Upper lobe of right lung (tissue), 1 donor: ENCODE measurements at regions not wholly inside any gene's neighbourhood (a gene's known extent, or its start where the extent isn't known, plus 50 kb on each side); places are given as distances from the start of the nearest gene placed in this dataset.

Experiments used
- ATAC-seq: fragments of 200-7000 bp; cut with Tn5 transposase; one replicate; pipeline ENCODE4 v1.9.1; 2020; ENCODE audit warnings: mild to moderate bottlenecking, moderate library complexity
- DNase-seq: peaks from one replicate; pipeline ENCODE4 v3.0.0-alpha.2; 2020
- H3K27ac ChIP-seq: fragments of 200-600 bp; one replicate; pipeline ENCODE4 v1.8.0; 2022
- H3K27me3 ChIP-seq: fragments of 200-600 bp; one replicate; pipeline ENCODE4 v1.8.0; 2022; ENCODE audit warnings: mild to moderate bottlenecking
- H3K36me3 ChIP-seq: fragments of 200-600 bp; one replicate; pipeline ENCODE4 v1.8.0; 2022
- H3K4me1 ChIP-seq: fragments of 200-600 bp; one replicate; pipeline ENCODE4 v1.8.0; 2022
- H3K4me3 ChIP-seq: fragments of 200-600 bp; one replicate; pipeline ENCODE4 v1.8.0; 2022; ENCODE audit warnings: mild to moderate bottlenecking
- H3K9me3 ChIP-seq: fragments of 200-600 bp; one replicate; pipeline ENCODE4 v1.8.0; 2022
- CTCF ChIP-seq: fragments of 200-600 bp; IDR thresholded peaks from one replicate; pipeline ENCODE4 v1.8.0; 2022; ENCODE audit warnings: antibody characterized with exemption
- intact Hi-C: fragments of 100-400 bp; cut with DNase I; formaldehyde crosslinking; loops from one replicate; pipeline ENCODE4 v1.11.0; 2022
- donor health status: DM: no; HTN: yes; CAD: no; lungs with severe emphysema.

GRCh38 chr12:24759155-24759554 is 189.7 kb downstream of the BCAT1 start:
- intact Hi-C loops: no loop called here
- H3K4me1 ChIP-seq: no peaks in the 10 kb centered on the region
- ATAC-seq (no peak), DNase-seq (no peak)
- TF ChIP-seq CTCF: no peak
- H3K27ac ChIP-seq: no peak overlapping the region
- H3K36me3 ChIP-seq: no peaks in the 10 kb centered on the region
- no peak overlapping the region for H3K4me3 ChIP-seq
- H3K27me3 ChIP-seq: no peaks in the 10 kb centered on the region
- H3K9me3 ChIP-seq: no peaks in the 10 kb centered on the region

- H3K9me3 ChIP-seq: no peaks in the 10 kb centered on the region
- intact Hi-C loops: no loop called here
- no peak for TF ChIP-seq CTCF
Measured at GRCh38 chr12:24756479-24757024, 192.3 kb downstream of the BCAT1 start.

GRCh38 chr12:24754690-24755638 is 193.9 kb downstream of the BCAT1 start:
- H3K27ac ChIP-seq: peak overlapping the region; percentile 49
- peak; percentile 91 for ATAC-seq

More at GRCh38 chr12:24756479-24757024, 192.3 kb downstream of the BCAT1 start:
- DNase-seq (no peak), ATAC-seq (no peak)
- no peak overlapping the region for H3K4me3 ChIP-seq
- H3K27ac ChIP-seq: no peak overlapping the region
- H3K36me3 ChIP-seq: no peaks in the 10 kb centered on the region
- no peaks in the 10 kb centered on the region for H3K4me1 ChIP-seq
- no peaks in the 10 kb centered on the region for H3K27me3 ChIP-seq

GRCh38 chr12:24752763-24753462 is 196.0 kb downstream of the BCAT1 start:
- intact Hi-C loops: no loop called here
- H3K36me3 ChIP-seq: no peaks in the 10 kb centered on the region
- H3K4me3 ChIP-seq: no peak overlapping the region
- DNase-seq: no peak
- no peaks in the 10 kb centered on the region for H3K9me3 ChIP-seq
- no peak for TF ChIP-seq CTCF
- no peaks in the 10 kb centered on the region for H3K27me3 ChIP-seq
- no peaks in the 10 kb centered on the region for H3K4me1 ChIP-seq
- H3K27ac ChIP-seq: no peak overlapping the region
- ATAC-seq: no peak

More at GRCh38 chr12:24754690-24755638, 193.9 kb downstream of the BCAT1 start:
- H3K27me3 ChIP-seq: no peaks in the 10 kb centered on the region
- no peak for TF ChIP-seq CTCF
- no peaks in the 10 kb centered on the region for H3K4me1 ChIP-seq
- no peak for DNase-seq
- intact Hi-C loops: no loop called here
- no peak overlapping the region for H3K4me3 ChIP-seq
- H3K9me3 ChIP-seq: no peaks in the 10 kb centered on the region
- no peaks in the 10 kb centered on the region for H3K36me3 ChIP-seq

GRCh38 chr12:24751181-24751580 is 197.7 kb downstream of the BCAT1 start:
- DNase-seq: no peak
- ATAC-seq: no peak
- H3K4me3 ChIP-seq: no peak overlapping the region
- no peak for TF ChIP-seq CTCF
- no peaks in the 10 kb centered on the region for H3K36me3 ChIP-seq
- no peaks in the 10 kb centered on the region for H3K9me3 ChIP-seq
- H3K4me1 ChIP-seq: no peaks in the 10 kb centered on the region
- no peak overlapping the region for H3K27ac ChIP-seq
- intact Hi-C loops: no loop called here
- H3K27me3 ChIP-seq: no peaks in the 10 kb centered on the region
